GM18511 (cell line): ENCODE measurements at regions not wholly inside any gene's neighbourhood (a gene's known extent, or its start where the extent isn't known, plus 50 kb on each side); places are given as distances from the start of the nearest gene placed in this dataset.
"Not testable (repeated sequence)": the region's sequence is repeated elsewhere in the genome, so short reads cannot be mapped to it uniquely, and the experiment has no call there.

Experiments
- ATAC-seq: cut with Tn5 transposase; IDR thresholded peaks from one replicate; pipeline ENCODE4 v1.9.1; 2021; ENCODE audit warnings: mild to moderate bottlenecking, moderate library complexity; ENCODE audit not compliant: unreplicated experiment

DNA sequence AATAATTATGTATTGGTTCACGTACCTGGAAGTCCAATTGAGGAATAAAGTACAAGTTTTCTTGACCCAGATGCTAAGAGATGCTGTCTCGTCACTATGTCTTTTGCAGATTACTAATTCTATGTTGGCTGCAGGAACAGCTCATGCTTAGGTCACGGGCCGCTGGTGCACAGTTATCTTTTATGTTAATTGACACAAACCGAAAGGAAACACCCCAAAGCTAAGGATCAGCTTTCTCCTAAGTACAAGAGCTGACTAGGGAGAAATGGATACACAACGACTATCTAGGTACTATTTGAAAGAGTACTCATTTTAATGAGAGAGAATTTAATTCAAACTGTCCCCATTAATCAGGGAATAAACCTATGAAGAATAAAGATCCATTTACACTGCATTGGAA lies 217.7 kb upstream of the SLC35G4 start:
- ATAC-seq, result no peak

DNA sequence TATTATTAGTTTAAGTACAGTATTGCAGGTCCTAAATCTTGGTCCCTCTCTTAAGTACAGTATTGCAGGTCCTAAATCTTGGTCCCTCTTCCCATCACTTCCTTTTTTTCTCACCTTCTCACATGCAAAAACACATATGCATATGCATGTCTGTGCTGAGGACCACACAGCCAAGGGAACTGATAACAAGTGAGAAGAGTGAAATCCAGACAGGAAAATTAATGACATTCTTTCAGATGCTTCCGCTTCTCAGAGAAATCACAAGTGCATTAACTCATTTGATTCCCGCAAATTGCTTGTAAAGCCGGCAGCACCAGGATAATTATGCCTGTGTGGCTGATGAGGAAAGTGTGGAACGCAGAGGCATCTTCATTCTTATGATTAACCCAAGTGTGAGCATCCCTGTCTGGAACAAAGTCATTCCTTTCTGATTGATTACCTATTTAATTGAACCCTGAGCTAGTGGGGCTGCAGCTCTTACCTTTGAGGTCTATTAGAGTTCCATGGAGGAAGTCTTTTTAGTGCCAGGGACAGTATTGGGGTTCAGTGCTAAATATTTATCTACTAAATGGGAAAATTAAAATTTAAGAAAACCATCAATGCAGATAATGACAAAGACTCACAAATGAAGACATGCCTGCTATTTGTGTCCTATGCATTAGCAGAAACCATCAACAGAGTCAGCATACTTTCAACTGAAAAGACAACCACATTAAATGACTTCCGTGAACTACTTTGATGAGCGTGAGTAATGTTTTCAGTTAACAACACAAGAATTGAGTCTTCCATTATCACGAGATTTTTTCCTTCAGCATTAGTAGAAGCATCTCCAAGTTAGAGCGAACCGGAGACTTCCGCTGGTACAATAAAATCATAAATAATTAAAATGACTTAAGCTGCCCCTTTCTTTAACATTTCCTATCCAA lies 220.4 kb upstream of the SLC35G4 start:
- no peak for ATAC-seq

DNA sequence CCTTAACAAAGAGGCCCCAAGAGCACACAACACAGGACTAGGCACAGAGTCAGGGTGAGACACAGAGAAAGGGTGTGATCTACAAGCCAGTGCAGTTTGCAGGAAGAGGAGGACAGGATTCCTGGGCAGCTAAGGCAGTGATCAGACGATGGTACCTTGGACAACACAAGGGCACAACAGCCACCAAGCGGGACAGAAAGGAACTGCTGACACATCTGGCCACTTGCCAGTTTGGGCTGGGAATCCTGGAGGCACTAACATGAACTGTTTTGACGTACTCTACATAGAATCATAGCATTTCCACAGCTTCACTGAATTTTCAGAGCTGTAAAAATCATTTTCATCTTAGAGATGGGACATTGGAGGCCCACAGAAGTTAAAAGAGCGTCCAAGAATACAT lies 221.5 kb upstream of the SLC35G4 start:
- peak; percentile 59 for ATAC-seq

DNA sequence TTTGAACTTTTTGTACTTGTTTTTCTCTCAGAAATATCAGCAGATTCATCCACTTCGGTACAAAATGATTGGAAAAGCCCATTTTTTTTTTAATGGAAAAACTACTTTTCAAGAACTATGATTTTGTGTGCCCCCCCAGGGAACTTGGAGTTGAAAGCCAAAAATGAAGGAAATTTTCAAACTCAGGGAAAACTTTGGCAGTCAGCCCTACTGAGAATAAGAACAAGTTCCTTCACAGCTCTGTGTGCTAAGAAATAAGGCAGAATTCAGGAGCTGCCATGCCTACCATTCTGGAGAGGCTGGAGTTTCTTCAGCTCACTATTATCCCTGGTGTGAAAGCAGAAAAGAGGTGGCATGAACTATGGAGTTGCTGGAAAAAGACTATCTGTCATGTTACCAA lies 226.0 kb upstream of the SLC35G4 start:
- ATAC-seq, result no peak

- ATAC-seq, result no peak
Observed at GRCh38 chr18:11380968-11381367, 228.4 kb upstream of the SLC35G4 start.

GRCh38 chr18:11379660-11380059 lies 229.7 kb upstream of the SLC35G4 start:
- ATAC-seq, result no peak

- ATAC-seq, result no peak
Observed at GRCh38 chr18:11377766-11378540, 228.6 kb upstream of the PIEZO2 start.

DNA sequence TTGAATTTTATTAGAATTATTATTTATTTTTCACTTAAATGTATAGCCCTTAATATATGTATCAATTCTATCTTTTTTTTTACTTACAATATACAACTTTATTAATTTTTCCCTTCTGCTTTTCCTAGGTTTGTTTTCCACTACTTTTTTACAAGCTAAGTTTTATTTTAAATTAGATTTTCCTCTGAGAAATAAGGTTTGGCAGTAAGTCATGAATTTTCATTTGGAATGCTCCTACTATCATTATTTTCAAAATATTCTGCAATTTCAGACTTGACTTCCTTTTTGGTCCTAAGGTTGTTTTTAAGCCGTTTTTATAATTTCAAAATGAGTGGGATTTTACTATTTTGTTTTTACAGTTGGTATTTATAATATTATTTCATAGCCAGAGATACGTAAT lies 222.8 kb upstream of the PIEZO2 start:
- ATAC-seq, result no peak

DNA sequence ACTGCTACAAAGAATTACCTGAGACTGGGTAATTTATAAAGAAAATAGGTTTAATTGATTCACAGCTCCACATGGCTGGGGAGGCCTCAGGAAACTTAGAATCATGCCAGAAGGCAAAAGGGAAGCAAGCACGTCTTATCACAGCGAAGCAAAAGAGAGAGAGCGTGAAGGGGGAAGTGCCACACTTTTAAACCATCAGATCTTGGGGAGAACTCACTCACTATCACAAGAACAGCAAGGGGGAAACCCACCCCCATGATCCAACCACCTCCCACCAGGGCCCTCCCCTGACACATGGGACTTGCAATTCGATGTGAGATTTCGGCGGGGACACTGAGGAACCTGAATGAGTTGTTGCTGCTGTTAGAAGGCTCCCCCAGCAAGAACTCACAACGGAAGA lies 220.2 kb upstream of the PIEZO2 start:
- ATAC-seq, result no peak

- no peak for ATAC-seq
Observed at GRCh38 chr18:11368020-11368419, 218.7 kb upstream of the PIEZO2 start.

- no peak for ATAC-seq
Observed at GRCh38 chr18:11367351-11367750, 218.0 kb upstream of the PIEZO2 start.

- ATAC-seq, result no peak
Observed at GRCh38 chr18:11366410-11366809, 217.0 kb upstream of the PIEZO2 start.

DNA sequence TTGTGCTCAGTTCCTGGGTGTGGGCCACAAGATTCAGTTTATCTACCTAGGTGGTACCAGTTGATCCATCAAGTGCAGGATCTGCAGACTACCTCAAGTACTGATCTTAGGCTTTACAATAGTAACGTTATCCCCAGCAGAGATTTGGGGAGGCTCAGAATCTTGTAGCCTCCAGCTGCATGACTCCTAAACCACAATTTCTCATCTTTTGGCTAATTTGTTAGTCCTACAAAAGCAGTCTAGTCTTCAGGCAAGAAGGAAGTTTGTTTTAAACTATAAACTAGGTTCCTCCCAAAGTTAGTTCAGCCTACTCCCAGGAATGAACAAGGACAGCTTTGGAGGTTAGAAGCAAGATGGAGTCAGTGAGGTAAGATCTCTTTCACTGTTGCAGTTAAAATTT lies 213.5 kb upstream of the PIEZO2 start:
- ATAC-seq, result no peak

GRCh38 chr18:11361862-11362261 lies 212.5 kb upstream of the PIEZO2 start:
- not testable (repeated sequence) for ATAC-seq

DNA sequence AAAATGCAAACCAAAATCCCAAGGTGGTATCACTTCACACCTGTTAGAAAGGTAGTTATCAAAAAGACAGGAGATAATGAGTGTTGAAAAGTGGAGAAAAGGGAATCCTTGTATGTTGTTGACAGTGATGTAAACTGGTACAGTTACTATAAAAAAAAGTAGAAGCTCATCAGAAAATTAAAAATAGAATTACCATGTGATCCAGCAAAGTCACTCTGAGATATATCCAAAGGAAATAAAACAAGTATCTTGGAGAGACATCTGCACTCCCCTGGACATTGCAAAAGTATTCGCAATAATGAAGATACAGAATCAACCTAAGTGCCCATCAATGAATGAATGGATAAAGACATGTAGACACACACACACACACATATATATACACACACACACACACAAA lies 208.3 kb upstream of the PIEZO2 start:
- ATAC-seq, result no peak

GRCh38 chr18:11344576-11344975 lies 195.2 kb upstream of the PIEZO2 start:
- ATAC-seq, result not testable (repeated sequence)

GRCh38 chr18:11343096-11343495 lies 193.7 kb upstream of the PIEZO2 start:
- no peak for ATAC-seq

- not testable (repeated sequence) for ATAC-seq
Observed at GRCh38 chr18:11342115-11342514, 192.7 kb upstream of the PIEZO2 start.

- ATAC-seq, result no peak
Observed at GRCh38 chr18:11339188-11339775, 189.9 kb upstream of the PIEZO2 start.

GRCh38 chr18:11336241-11336640 lies 186.9 kb upstream of the PIEZO2 start:
- no peak for ATAC-seq

GRCh38 chr18:11327391-11328009 lies 178.1 kb upstream of the PIEZO2 start:
- no peak for ATAC-seq
